Endothelial cell (in vitro differentiated cells): ENCODE measurements at regions not wholly inside any gene's neighbourhood (a gene's known extent, or its start where the extent isn't known, plus 50 kb on each side); places are given as distances from the start of the nearest gene placed in this dataset.

Experiments
- DNase-seq: peaks from one replicate; pipeline ENCODE4 v3.0.0; 2021; ENCODE audit warnings: low spot score
- H3K27ac Mint-ChIP-seq: one replicate; pipeline ENCODE4 v1.8.0; 2021; ENCODE audit warnings: mixed read lengths, inconsistent platforms; ENCODE audit not compliant: unreplicated experiment
- H3K27me3 Mint-ChIP-seq: one replicate; pipeline ENCODE4 v1.8.0; 2021; ENCODE audit warnings: mild to moderate bottlenecking, moderate library complexity, mixed read lengths, inconsistent platforms; ENCODE audit not compliant: unreplicated experiment
- H3K36me3 Mint-ChIP-seq: one replicate; pipeline ENCODE4 v1.8.0; 2021; ENCODE audit warnings: mild to moderate bottlenecking, low read depth, mixed read lengths, inconsistent platforms; ENCODE audit not compliant: unreplicated experiment
- H3K4me1 Mint-ChIP-seq: one replicate; pipeline ENCODE4 v1.8.0; 2021; ENCODE audit warnings: mild to moderate bottlenecking, mixed read lengths, inconsistent platforms; ENCODE audit not compliant: unreplicated experiment
- H3K4me3 Mint-ChIP-seq: one replicate; pipeline ENCODE4 v1.8.0; 2021; ENCODE audit warnings: mild to moderate bottlenecking, mixed read lengths, inconsistent platforms; ENCODE audit not compliant: unreplicated experiment
- H3K9me3 Mint-ChIP-seq: one replicate; pipeline ENCODE4 v1.8.0; 2021; ENCODE audit warnings: mixed read lengths, inconsistent platforms; ENCODE audit not compliant: unreplicated experiment
- CTCF ChIP-seq: fragments of 200-600 bp; sonication (generic); IDR thresholded peaks from one replicate; pipeline ENCODE4 v1.5.0; 2021; ENCODE audit warnings: antibody characterized with exemption; ENCODE audit not compliant: unreplicated experiment

- H3K4me1 Mint-ChIP-seq: peaks cover 18% of the 10 kb centered on the region
Observed at GRCh38 chr12:124393414-124393790, 98.5 kb downstream of the RFLNA start.

GRCh38 chr12:124392667-124393413 is 97.9 kb downstream of the RFLNA start:
- Mint-ChIP-seq H3K27me3 (peaks cover 24% of the 10 kb centered on the region), H3K4me1 (peaks cover 18% of the 10 kb centered on the region), H3K9me3 (no peaks in the 10 kb centered on the region), H3K27ac (no peak overlapping the region), H3K4me3 (no peak overlapping the region), H3K36me3 (peaks cover 9% of the 10 kb centered on the region)
- no peak for TF ChIP-seq CTCF
- DNase-seq: no peak

More at GRCh38 chr12:124393414-124393790, 98.5 kb downstream of the RFLNA start:
- Mint-ChIP-seq H3K9me3 (no peaks in the 10 kb centered on the region), H3K27me3 (peaks cover 24% of the 10 kb centered on the region), H3K4me3 (no peak overlapping the region), H3K36me3 (peaks cover 9% of the 10 kb centered on the region), H3K27ac (no peak overlapping the region)
- no peak for TF ChIP-seq CTCF
- DNase-seq: no peak

- peaks cover 24% of the 10 kb centered on the region for H3K27me3 Mint-ChIP-seq
- no peaks in the 10 kb centered on the region for H3K9me3 Mint-ChIP-seq
- peak; percentile 36 for DNase-seq
- peaks cover 18% of the 10 kb centered on the region for H3K4me1 Mint-ChIP-seq
- no peak overlapping the region for H3K27ac Mint-ChIP-seq
- H3K36me3 Mint-ChIP-seq: peaks cover 9% of the 10 kb centered on the region
- peak; percentile 27 for TF ChIP-seq CTCF
- H3K4me3 Mint-ChIP-seq: no peak overlapping the region
Observed at GRCh38 chr12:124392271-124392666, 97.4 kb downstream of the RFLNA start.

- peak overlapping the region; percentile 81 for H3K27ac Mint-ChIP-seq
- peaks cover 24% of the 10 kb centered on the region for H3K27me3 Mint-ChIP-seq
- no peaks in the 10 kb centered on the region for H3K9me3 Mint-ChIP-seq
- no peak for DNase-seq
- no peak for TF ChIP-seq CTCF
- H3K4me3 Mint-ChIP-seq: peak overlapping the region; percentile 74
- H3K36me3 Mint-ChIP-seq: peaks cover 9% of the 10 kb centered on the region
- peaks cover 18% of the 10 kb centered on the region for H3K4me1 Mint-ChIP-seq
Observed at GRCh38 chr12:124391340-124392261, 96.7 kb downstream of the RFLNA start.
